NB4 (cell line): ENCODE measurements at regions not wholly inside any gene's neighbourhood (a gene's known extent, or its start where the extent isn't known, plus 50 kb on each side); places are given as distances from the start of the nearest gene placed in this dataset.

Experiments used
- CTCF ChIP-seq: IDR thresholded peaks from one replicate; pipeline ENCODE4 v1.5.1; 2012; ENCODE audit warnings: low read depth, low read length
- MYC ChIP-seq: IDR thresholded peaks from 2 replicates; pipeline ENCODE4 v1.6.1; 2011; ENCODE audit warnings: low read depth, low read length

DNA sequence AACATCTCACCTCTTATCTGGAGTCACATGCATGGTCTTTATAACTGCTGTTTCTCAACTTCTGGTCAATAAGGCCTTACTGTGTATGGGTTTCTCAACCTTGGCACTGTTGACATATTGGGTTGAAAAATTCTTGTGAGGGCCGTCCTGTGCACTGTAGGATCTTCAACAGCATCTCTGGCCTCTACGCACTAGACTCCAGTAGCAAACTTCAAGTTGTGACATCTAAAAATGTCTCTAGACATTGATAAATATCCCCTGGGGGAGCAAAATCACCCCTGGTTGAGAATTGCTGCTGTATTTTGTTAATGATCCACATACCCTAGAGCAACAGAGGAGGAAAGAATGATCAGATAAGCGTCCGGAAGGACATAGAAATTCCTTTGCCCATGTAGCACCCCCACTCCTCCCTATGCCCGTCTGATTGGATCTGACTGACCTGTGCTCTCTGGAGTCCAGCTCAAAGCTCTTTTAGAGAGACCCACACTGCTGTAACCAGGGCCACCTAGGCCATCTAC is 423.5 kb upstream of the ZMIZ1 start:
- TF ChIP-seq CTCF (no peak), MYC (no peak)
